ENCODE measurements at regions not wholly inside any gene's neighbourhood (a gene's known extent, or its start where the extent isn't known, plus 50 kb on each side); places are given as distances from the start of the nearest gene placed in this dataset.

DNA sequence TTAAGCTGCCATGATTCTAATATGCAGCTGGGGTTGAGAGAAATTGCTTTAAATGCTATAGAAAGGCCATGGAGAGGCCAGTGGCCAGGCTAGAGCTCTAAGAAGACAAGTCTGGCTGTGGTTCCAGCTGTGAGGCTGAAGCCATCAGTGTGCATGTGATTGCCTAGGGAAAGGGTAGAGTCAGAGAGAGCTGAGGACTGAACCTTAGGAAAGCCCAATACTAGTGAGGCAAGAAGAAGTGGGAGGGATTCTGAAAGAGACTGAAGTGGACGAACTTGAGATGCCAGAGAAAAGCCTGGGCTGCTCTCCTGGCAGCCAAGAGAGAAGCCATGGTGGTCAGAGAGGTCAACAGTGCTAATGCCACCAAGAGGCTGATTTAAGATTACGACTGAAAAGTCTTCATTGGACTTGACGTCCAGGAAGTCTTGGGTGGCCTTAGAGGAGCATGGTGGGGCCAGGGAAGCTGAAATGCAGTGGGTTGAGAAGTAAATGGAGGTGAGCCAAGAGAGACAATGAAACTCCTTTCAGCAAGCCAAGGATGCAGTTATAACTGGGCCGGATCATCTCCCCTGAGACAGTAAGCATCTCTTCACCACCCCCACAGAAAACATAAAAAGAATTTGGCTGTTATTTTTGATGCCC is 133.2 kb downstream of the TMEM174 start:
- no peaks in the 10 kb centered on the region for H3K36me3 ChIP-seq (ENCODE audit: control insufficient read depth, low read length)
- no peak overlapping the region for H3K27ac ChIP-seq (ENCODE audit: low read depth, low read length)
- no peaks in the 10 kb centered on the region for H3F3A ChIP-seq (ENCODE audit: control insufficient read depth, insufficient read depth)
- H3K4me3 ChIP-seq (ENCODE audit: low read length), result no peak overlapping the region
- H3K79me2 ChIP-seq (ENCODE audit: control insufficient read depth, low read length), result no peaks in the 10 kb centered on the region
- H4K20me1 ChIP-seq (ENCODE audit: control insufficient read depth, insufficient read depth, low read depth, low read length), result no peaks in the 10 kb centered on the region
- no peaks in the 10 kb centered on the region; the same call in none of the 2 replicates for H3K27me3 ChIP-seq (ENCODE audit: control insufficient read depth, low read length)
- no peaks in the 10 kb centered on the region for H3K9me2 ChIP-seq (replicated peaks; ENCODE audit: control insufficient read depth, low read length)
- TF ChIP-seq CTCF (IDR thresholded peaks at IDR 0.05; ENCODE audit: low read depth, low read length, poor library complexity, severe bottlenecking), result no peak
- TF ChIP-seq EZH2phosphoT487 (IDR thresholded peaks at IDR 0.05; ENCODE audit: borderline replicate concordance, low read length), result no peak
- H3K4me2 ChIP-seq (ENCODE audit: low read length), result no peak overlapping the region
- no peaks in the 10 kb centered on the region for H3K4me1 ChIP-seq (ENCODE audit: control insufficient read depth, low read length)
- no peaks in the 10 kb centered on the region for H3K9me3 ChIP-seq (ENCODE audit: control insufficient read depth, insufficient read depth, low read length)

GRCh38 chr5:73305386-73305785 is 132.4 kb downstream of the TMEM174 start:
- Histone ChIP-seq H3K4me1 (ENCODE audit: control insufficient read depth, low read length) (no peaks in the 10 kb centered on the region), H3K9me3 (ENCODE audit: control insufficient read depth, insufficient read depth, low read length) (no peaks in the 10 kb centered on the region), H4K20me1 (ENCODE audit: control insufficient read depth, insufficient read depth, low read depth, low read length) (no peaks in the 10 kb centered on the region), H3K27me3 (ENCODE audit: control insufficient read depth, low read length) (no peaks in the 10 kb centered on the region; the same call in none of the 2 replicates), H3F3A (ENCODE audit: control insufficient read depth, insufficient read depth) (no peaks in the 10 kb centered on the region), H3K79me2 (ENCODE audit: control insufficient read depth, low read length) (no peaks in the 10 kb centered on the region), H3K4me2 (ENCODE audit: low read length) (no peak overlapping the region), H3K4me3 (ENCODE audit: low read length) (no peak overlapping the region), H3K27ac (ENCODE audit: low read depth, low read length) (no peak overlapping the region), H3K9me2 (replicated peaks; ENCODE audit: control insufficient read depth, low read length) (no peaks in the 10 kb centered on the region), H3K36me3 (ENCODE audit: control insufficient read depth, low read length) (no peaks in the 10 kb centered on the region)
- TF ChIP-seq EZH2phosphoT487 (IDR thresholded peaks at IDR 0.05; ENCODE audit: borderline replicate concordance, low read length) (no peak), CTCF (IDR thresholded peaks at IDR 0.05; ENCODE audit: low read depth, low read length, poor library complexity, severe bottlenecking) (no peak)

GRCh38 chr5:73304381-73304780 is 131.4 kb downstream of the TMEM174 start:
- no peaks in the 10 kb centered on the region; the same call in none of the 2 replicates for H3K27me3 ChIP-seq (ENCODE audit: control insufficient read depth, low read length)
- no peak overlapping the region for H3K27ac ChIP-seq (ENCODE audit: low read depth, low read length)
- H3K9me2 ChIP-seq (replicated peaks; ENCODE audit: control insufficient read depth, low read length), result no peaks in the 10 kb centered on the region
- H4K20me1 ChIP-seq (ENCODE audit: control insufficient read depth, insufficient read depth, low read depth, low read length), result no peaks in the 10 kb centered on the region
- no peak overlapping the region for H3K4me2 ChIP-seq (ENCODE audit: low read length)
- TF ChIP-seq EZH2phosphoT487 (IDR thresholded peaks at IDR 0.05; ENCODE audit: borderline replicate concordance, low read length), result no peak
- no peak for TF ChIP-seq CTCF (IDR thresholded peaks at IDR 0.05; ENCODE audit: low read depth, low read length, poor library complexity, severe bottlenecking)
- no peaks in the 10 kb centered on the region for H3K36me3 ChIP-seq (ENCODE audit: control insufficient read depth, low read length)
- no peaks in the 10 kb centered on the region for H3K79me2 ChIP-seq (ENCODE audit: control insufficient read depth, low read length)
- no peak overlapping the region for H3K4me3 ChIP-seq (ENCODE audit: low read length)
- no peaks in the 10 kb centered on the region for H3K4me1 ChIP-seq (ENCODE audit: control insufficient read depth, low read length)
- no peaks in the 10 kb centered on the region for H3F3A ChIP-seq (ENCODE audit: control insufficient read depth, insufficient read depth)
- H3K9me3 ChIP-seq (ENCODE audit: control insufficient read depth, insufficient read depth, low read length), result no peaks in the 10 kb centered on the region
